ENCODE measurements at regions not wholly inside any gene's neighbourhood (a gene's known extent, or its start where the extent isn't known, plus 50 kb on each side); places are given as distances from the start of the nearest gene placed in this dataset.

DNA sequence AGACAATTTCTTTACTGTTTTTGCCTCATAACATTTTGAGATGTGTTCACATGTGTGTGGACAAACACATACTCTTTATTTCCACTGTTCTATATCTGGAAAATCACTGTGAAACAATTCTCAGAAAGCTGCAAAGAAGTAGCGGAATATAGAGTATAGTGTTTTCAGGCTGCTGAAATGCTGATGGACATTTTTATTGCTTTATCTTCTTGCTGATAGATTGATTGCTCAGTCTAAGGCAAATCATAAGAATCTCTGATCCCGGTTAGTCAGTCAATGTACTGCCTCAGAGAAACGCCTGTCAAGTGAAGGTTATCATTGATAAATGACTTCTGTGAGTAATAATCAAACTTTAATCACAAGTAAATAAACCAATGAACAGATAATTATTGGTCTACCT lies 364.9 kb upstream of the CTNND2 start:
- CTCF ChIA-PET: no interaction called here
- no peaks in the 10 kb centered on the region for H3K36me3 Mint-ChIP-seq

DNA sequence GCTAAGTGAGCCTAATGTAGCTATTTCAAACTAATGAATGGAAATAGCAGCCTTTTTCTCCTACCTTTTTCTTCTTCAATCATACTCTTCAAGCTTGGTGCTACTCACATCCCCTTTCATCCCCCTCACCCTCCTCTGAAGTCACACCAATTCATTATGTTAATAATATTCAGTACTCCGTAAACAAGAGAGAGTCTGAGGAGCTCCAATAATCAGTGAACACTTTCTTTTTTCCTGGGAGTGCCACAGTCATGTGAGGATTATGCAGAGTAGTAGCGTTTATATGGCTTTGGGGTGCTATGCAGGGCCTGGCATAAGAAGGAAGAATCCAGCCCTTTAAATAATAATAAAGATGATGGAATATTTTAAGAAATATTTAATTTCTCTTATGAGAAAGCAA lies 354.3 kb upstream of the CTNND2 start:
- no peak overlapping the region for H3K4me3 Mint-ChIP-seq
- H3K27ac Mint-ChIP-seq: no peak overlapping the region
- TF ChIP-seq CREM (CRISPR knock-in tag; IDR thresholded peaks at IDR 0.05) (no peak), ZNF317 (CRISPR knock-in tag; IDR thresholded peaks at IDR 0.05; ENCODE audit: borderline replicate concordance, low read depth) (no peak), RORB (CRISPR knock-in tag; IDR thresholded peaks at IDR 0.05) (no peak), OVOL2 (CRISPR knock-in tag; IDR thresholded peaks at IDR 0.05; ENCODE audit: borderline replicate concordance) (no peak), ZNF671 (CRISPR knock-in tag; IDR thresholded peaks at IDR 0.05) (no peak), FOXP1 (CRISPR knock-in tag; IDR thresholded peaks at IDR 0.05; ENCODE audit: borderline replicate concordance) (no peak), SMAD3 (CRISPR knock-in tag; IDR thresholded peaks at IDR 0.05; ENCODE audit: borderline replicate concordance) (no peak), GRHL2 (CRISPR knock-in tag; IDR thresholded peaks at IDR 0.05; ENCODE audit: insufficient replicate concordance, severe bottlenecking) (no peak), HMGA2 (CRISPR knock-in tag; IDR thresholded peaks at IDR 0.05) (no peak), ZNF232 (CRISPR knock-in tag; IDR thresholded peaks at IDR 0.05) (no peak), ZNF263 (CRISPR knock-in tag; IDR thresholded peaks at IDR 0.05; ENCODE audit: low read depth) (no peak), FOXJ3 (CRISPR knock-in tag; IDR thresholded peaks at IDR 0.05; ENCODE audit: borderline replicate concordance) (no peak)
- TF ChIP-seq, protein P1, sequence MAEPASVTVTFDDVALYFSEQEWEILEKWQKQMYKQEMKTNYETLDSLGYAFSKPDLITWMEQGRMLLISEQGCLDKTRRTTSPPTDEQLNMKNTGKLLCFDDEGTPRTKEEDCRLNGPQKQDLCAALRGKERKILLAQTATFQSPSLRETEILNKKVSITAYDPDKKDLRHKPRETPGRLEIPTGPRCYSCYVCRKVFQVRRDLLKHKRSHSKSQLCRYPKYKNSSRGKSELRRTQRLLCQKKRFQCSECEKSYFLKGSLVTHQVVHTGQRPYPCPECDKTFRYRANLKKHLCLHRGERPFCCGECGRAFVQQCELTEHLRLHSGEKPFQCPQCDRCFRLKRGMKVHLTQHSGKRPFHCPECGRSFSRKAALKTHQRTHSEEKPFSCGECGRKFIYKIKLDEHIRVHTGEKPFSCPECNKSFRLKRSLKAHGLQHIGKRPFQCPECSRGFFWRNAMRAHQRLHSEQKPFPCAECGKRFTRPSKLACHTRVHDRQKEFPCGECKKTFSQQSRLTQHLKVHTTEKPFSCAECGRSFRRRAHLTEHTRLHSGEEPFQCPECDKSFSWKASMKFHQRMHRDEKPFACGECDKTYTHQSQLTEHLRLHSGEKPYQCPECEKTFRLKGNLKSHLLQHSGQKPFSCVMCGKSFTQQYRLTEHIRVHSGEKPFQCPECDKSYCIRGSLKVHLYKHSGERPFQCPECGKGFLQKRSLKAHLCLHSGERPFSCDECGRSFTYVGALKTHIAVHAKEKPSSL (CRISPR knock-in tag; conservative IDR thresholded peaks at IDR 0.05): no peak
- TF ChIP-seq, protein P2, sequence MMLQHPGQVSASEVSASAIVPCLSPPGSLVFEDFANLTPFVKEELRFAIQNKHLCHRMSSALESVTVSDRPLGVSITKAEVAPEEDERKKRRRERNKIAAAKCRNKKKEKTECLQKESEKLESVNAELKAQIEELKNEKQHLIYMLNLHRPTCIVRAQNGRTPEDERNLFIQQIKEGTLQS (CRISPR knock-in tag; conservative IDR thresholded peaks at IDR 0.05): no peak
- TF ChIP-seq, protein P3, sequence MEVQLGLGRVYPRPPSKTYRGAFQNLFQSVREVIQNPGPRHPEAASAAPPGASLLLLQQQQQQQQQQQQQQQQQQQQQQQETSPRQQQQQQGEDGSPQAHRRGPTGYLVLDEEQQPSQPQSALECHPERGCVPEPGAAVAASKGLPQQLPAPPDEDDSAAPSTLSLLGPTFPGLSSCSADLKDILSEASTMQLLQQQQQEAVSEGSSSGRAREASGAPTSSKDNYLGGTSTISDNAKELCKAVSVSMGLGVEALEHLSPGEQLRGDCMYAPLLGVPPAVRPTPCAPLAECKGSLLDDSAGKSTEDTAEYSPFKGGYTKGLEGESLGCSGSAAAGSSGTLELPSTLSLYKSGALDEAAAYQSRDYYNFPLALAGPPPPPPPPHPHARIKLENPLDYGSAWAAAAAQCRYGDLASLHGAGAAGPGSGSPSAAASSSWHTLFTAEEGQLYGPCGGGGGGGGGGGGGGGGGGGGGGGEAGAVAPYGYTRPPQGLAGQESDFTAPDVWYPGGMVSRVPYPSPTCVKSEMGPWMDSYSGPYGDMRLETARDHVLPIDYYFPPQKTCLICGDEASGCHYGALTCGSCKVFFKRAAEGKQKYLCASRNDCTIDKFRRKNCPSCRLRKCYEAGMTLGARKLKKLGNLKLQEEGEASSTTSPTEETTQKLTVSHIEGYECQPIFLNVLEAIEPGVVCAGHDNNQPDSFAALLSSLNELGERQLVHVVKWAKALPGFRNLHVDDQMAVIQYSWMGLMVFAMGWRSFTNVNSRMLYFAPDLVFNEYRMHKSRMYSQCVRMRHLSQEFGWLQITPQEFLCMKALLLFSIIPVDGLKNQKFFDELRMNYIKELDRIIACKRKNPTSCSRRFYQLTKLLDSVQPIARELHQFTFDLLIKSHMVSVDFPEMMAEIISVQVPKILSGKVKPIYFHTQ (CRISPR knock-in tag; IDR thresholded peaks at IDR 0.05): no peak
- TF ChIP-seq, protein P4, sequence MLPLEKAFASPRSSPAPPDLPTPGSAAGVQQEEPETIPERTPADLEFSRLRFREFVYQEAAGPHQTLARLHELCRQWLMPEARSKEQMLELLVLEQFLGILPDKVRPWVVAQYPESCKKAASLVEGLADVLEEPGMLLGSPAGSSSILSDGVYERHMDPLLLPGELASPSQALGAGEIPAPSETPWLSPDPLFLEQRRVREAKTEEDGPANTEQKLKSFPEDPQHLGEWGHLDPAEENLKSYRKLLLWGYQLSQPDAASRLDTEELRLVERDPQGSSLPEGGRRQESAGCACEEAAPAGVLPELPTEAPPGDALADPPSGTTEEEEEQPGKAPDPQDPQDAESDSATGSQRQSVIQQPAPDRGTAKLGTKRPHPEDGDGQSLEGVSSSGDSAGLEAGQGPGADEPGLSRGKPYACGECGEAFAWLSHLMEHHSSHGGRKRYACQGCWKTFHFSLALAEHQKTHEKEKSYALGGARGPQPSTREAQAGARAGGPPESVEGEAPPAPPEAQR (CRISPR knock-in tag; IDR thresholded peaks at IDR 0.05): no peak
- TF ChIP-seq, protein P5, sequence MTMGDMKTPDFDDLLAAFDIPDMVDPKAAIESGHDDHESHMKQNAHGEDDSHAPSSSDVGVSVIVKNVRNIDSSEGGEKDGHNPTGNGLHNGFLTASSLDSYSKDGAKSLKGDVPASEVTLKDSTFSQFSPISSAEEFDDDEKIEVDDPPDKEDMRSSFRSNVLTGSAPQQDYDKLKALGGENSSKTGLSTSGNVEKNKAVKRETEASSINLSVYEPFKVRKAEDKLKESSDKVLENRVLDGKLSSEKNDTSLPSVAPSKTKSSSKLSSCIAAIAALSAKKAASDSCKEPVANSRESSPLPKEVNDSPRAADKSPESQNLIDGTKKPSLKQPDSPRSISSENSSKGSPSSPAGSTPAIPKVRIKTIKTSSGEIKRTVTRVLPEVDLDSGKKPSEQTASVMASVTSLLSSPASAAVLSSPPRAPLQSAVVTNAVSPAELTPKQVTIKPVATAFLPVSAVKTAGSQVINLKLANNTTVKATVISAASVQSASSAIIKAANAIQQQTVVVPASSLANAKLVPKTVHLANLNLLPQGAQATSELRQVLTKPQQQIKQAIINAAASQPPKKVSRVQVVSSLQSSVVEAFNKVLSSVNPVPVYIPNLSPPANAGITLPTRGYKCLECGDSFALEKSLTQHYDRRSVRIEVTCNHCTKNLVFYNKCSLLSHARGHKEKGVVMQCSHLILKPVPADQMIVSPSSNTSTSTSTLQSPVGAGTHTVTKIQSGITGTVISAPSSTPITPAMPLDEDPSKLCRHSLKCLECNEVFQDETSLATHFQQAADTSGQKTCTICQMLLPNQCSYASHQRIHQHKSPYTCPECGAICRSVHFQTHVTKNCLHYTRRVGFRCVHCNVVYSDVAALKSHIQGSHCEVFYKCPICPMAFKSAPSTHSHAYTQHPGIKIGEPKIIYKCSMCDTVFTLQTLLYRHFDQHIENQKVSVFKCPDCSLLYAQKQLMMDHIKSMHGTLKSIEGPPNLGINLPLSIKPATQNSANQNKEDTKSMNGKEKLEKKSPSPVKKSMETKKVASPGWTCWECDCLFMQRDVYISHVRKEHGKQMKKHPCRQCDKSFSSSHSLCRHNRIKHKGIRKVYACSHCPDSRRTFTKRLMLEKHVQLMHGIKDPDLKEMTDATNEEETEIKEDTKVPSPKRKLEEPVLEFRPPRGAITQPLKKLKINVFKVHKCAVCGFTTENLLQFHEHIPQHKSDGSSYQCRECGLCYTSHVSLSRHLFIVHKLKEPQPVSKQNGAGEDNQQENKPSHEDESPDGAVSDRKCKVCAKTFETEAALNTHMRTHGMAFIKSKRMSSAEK (CRISPR knock-in tag; IDR thresholded peaks at IDR 0.05; ENCODE audit: borderline replicate concordance): no peak
- ChIA-PET POLR2A (no interaction called here), CTCF (no interaction called here)
- H3K4me1 Mint-ChIP-seq: 0 out of 2 replicates have a peak, but pooled peaks cover 3% of the 10 kb centered on the region
- no peaks in the 10 kb centered on the region; the same call in none of the 2 replicates for H3K27me3 Mint-ChIP-seq (ENCODE audit: low read depth)
- DNase-seq (ENCODE audit: low spot score): no peak
- H3K36me3 Mint-ChIP-seq: peaks cover 6% of the 10 kb centered on the region; the same call in 1 of the 2 replicates
- no peak for ATAC-seq
- H3K9me3 Mint-ChIP-seq: peaks cover 17% of the 10 kb centered on the region

More for the DNA sequence above, 364.9 kb upstream of the CTNND2 start:
- H3K4me1 Mint-ChIP-seq: peaks cover 9% of the 10 kb centered on the region; the same call in 1 of the 2 replicates
- TF ChIP-seq MXD4 (CRISPR knock-in tag; IDR thresholded peaks at IDR 0.05; ENCODE audit: borderline replicate concordance): no peak
- TF ChIP-seq GABPB1 (CRISPR knock-in tag; IDR thresholded peaks at IDR 0.05): no peak
- no peak for TF ChIP-seq FOXJ3 (CRISPR knock-in tag; IDR thresholded peaks at IDR 0.05; ENCODE audit: borderline replicate concordance)
- no peak for TF ChIP-seq ZNF416 (CRISPR knock-in tag; IDR thresholded peaks at IDR 0.05)
- DNase-seq (ENCODE audit: low spot score) (no peak), ATAC-seq (no peak)
- no peak overlapping the region for H3K4me3 Mint-ChIP-seq
- H3K27me3 Mint-ChIP-seq (ENCODE audit: low read depth): no peaks in the 10 kb centered on the region
- H3K27ac Mint-ChIP-seq: no peak overlapping the region
- no peaks in the 10 kb centered on the region for H3K9me3 Mint-ChIP-seq
- POLR2A ChIA-PET: no interaction called here

Data from WTC11 (cell line).